H9 (cell line): ENCODE measurements at regions not wholly inside any gene's neighbourhood (a gene's known extent, or its start where the extent isn't known, plus 50 kb on each side); places are given as distances from the start of the nearest gene placed in this dataset.

Source experiments
- DNase-seq: peaks from one replicate; pipeline ENCODE4 v3.0.0-alpha.2; 2017
- H2AFZ ChIP-seq: one replicate; pipeline ENCODE4 v1.6.1; 2013; ENCODE audit warnings: mild to moderate bottlenecking, low read length, control low read depth, moderate library complexity
- H2AK5ac ChIP-seq: 2 replicates; pipeline ENCODE4 v1.6.1; 2013; ENCODE audit warnings: low read length, control low read depth, mixed read lengths; ENCODE audit not compliant: insufficient read length
- H2BK120ac ChIP-seq: one replicate; pipeline ENCODE4 v1.6.1; 2013; ENCODE audit warnings: low read depth, mild to moderate bottlenecking, low read length, control low read depth, inconsistent platforms; ENCODE audit not compliant: poor library complexity, severe bottlenecking
- H2BK12ac ChIP-seq: 2 replicates; pipeline ENCODE4 v1.6.1; 2013; ENCODE audit warnings: low read length, control low read depth, mixed read lengths, low read depth; ENCODE audit not compliant: insufficient read length
- H2BK15ac ChIP-seq: 2 replicates; pipeline ENCODE4 v1.6.1; 2013; ENCODE audit warnings: low read depth, low read length, control low read depth
- H2BK20ac ChIP-seq: one replicate; pipeline ENCODE4 v1.6.1; 2013; ENCODE audit warnings: low read depth, mild to moderate bottlenecking, low read length, control low read depth, inconsistent platforms; ENCODE audit not compliant: poor library complexity, severe bottlenecking
- H2BK5ac ChIP-seq: 2 replicates; pipeline ENCODE4 v1.6.1; 2013; ENCODE audit warnings: low read length, control low read depth, mixed read lengths; ENCODE audit not compliant: insufficient read length
- H3K14ac ChIP-seq: 2 replicates; pipeline ENCODE4 v1.6.1; 2013; ENCODE audit warnings: low read length, control low read depth; ENCODE audit not compliant: insufficient read depth
- H3K18ac ChIP-seq: 2 replicates; pipeline ENCODE4 v1.6.1; 2013; ENCODE audit warnings: low read depth, mild to moderate bottlenecking, mixed read lengths, low read length, control low read depth; ENCODE audit not compliant: insufficient read length
- H3K23ac ChIP-seq: 2 replicates; pipeline ENCODE4 v1.6.1; 2013; ENCODE audit warnings: low read length, control low read depth, mixed read lengths, low read depth; ENCODE audit not compliant: insufficient read length
- H3K23me2 ChIP-seq: 2 replicates; pipeline ENCODE4 v1.6.1; 2013; ENCODE audit warnings: low read depth, mild to moderate bottlenecking, mixed read lengths, low read length, control low read depth; ENCODE audit not compliant: insufficient read length, poor library complexity, severe bottlenecking
- H3K27ac ChIP-seq: 2 replicates; pipeline ENCODE4 v1.5.1; 2013; ENCODE audit warnings: low read length, control low read depth, mixed read lengths, low read depth; ENCODE audit not compliant: insufficient read length
- H3K27me3 ChIP-seq: 2 replicates; pipeline ENCODE4 v1.6.1; 2013; ENCODE audit warnings: low read length, control low read depth, inconsistent platforms; ENCODE audit not compliant: insufficient read depth
- H3K4ac ChIP-seq: 2 replicates; pipeline ENCODE4 v1.6.1; 2013; ENCODE audit warnings: low read depth, mild to moderate bottlenecking, control low read depth, inconsistent platforms, low read length, moderate library complexity
- H3K4me1 ChIP-seq: 2 replicates; pipeline ENCODE4 v1.6.1; 2013; ENCODE audit warnings: low read length, control low read depth, inconsistent platforms; ENCODE audit not compliant: insufficient read depth
- H3K4me2 ChIP-seq: 2 replicates; pipeline ENCODE4 v1.6.1; 2013; ENCODE audit warnings: low read length, control low read depth, mixed read lengths; ENCODE audit not compliant: insufficient read length, insufficient read depth
- H3K56ac ChIP-seq: 2 replicates; pipeline ENCODE4 v1.6.1; 2013; ENCODE audit warnings: low read depth, mild to moderate bottlenecking, mixed read lengths, low read length, control low read depth; ENCODE audit not compliant: insufficient read length
- H3K79me1 ChIP-seq: 2 replicates; pipeline ENCODE4 v1.6.1; 2013; ENCODE audit warnings: low read depth, mild to moderate bottlenecking, moderate library complexity, low read length, control low read depth, inconsistent platforms; ENCODE audit not compliant: insufficient read depth, poor library complexity, severe bottlenecking
- H3K79me2 ChIP-seq: 2 replicates; pipeline ENCODE4 v1.6.1; 2013; ENCODE audit warnings: low read length, control low read depth, inconsistent platforms; ENCODE audit not compliant: insufficient read depth
- H3K9ac ChIP-seq: 2 replicates; pipeline ENCODE4 v1.6.1; 2013; ENCODE audit warnings: low read length, control low read depth, mixed read lengths; ENCODE audit not compliant: insufficient read length; ENCODE audit errors: extremely low read depth
- H3K9me3 ChIP-seq: one replicate; pipeline ENCODE4 v1.6.1; 2013; ENCODE audit warnings: low read depth, low read length, inconsistent platforms; ENCODE audit not compliant: control insufficient read depth
- H3T11ph ChIP-seq: one replicate; pipeline ENCODE4 v1.6.1; 2013; ENCODE audit warnings: mild to moderate bottlenecking, low read length, control low read depth, inconsistent platforms
- H4K20me1 ChIP-seq: one replicate; pipeline ENCODE4 v1.6.1; 2013; ENCODE audit not compliant: control insufficient read depth, insufficient read length, insufficient read depth
- H4K5ac ChIP-seq: 2 replicates; pipeline ENCODE4 v1.6.1; 2013; ENCODE audit warnings: low read depth, mild to moderate bottlenecking, mixed read lengths, low read length, control low read depth; ENCODE audit not compliant: insufficient read length
- H4K8ac ChIP-seq: replicated peaks from 2 replicates; pipeline ENCODE4 v1.6.1; 2013; ENCODE audit warnings: low read length, control low read depth, mixed read lengths, low read depth; ENCODE audit not compliant: insufficient read length
- H4K91ac ChIP-seq: 2 replicates; pipeline ENCODE4 v1.6.1; 2013; ENCODE audit warnings: low read depth, mild to moderate bottlenecking, moderate library complexity, mixed read lengths, low read length, control low read depth; ENCODE audit not compliant: insufficient read length
- H3K27ac Mint-ChIP-seq, 3 experiments: 2 replicates in 2 of 3; 3 replicates in 1 of 3; pipeline ENCODE4 v1.8.0; 2020 to 2021; ENCODE audit warnings: mixed read lengths in 3 of 3, mild to moderate bottlenecking in 1 of 3, moderate library complexity in 1 of 3
- H3K27me3 Mint-ChIP-seq: 2 replicates; pipeline ENCODE4 v1.8.0; 2021; ENCODE audit warnings: low read depth, mild to moderate bottlenecking, moderate library complexity, mixed read lengths
- H3K36me3 Mint-ChIP-seq, 3 experiments: 2 replicates in 2 of 3; 3 replicates in 1 of 3; pipeline ENCODE4 v1.8.0; 2020 to 2021; ENCODE audit warnings: low read depth in 3 of 3, mixed read lengths in 3 of 3; ENCODE audit not compliant: insufficient read depth in 1 of 3
- H3K4me1 Mint-ChIP-seq, 2 experiments: 2 replicates each; pipeline ENCODE4 v1.8.0; 2020; ENCODE audit warnings: mixed read lengths in 2 of 2
- H3K4me3 Mint-ChIP-seq, 2 experiments: 2 replicates in 1 of 2; 3 replicates in 1 of 2; pipeline ENCODE4 v1.8.0; 2020 to 2021; ENCODE audit warnings: mild to moderate bottlenecking in 2 of 2, mixed read lengths in 2 of 2, moderate library complexity in 1 of 2
- H3K9me3 Mint-ChIP-seq, 2 experiments: 2 replicates in 1 of 2; 3 replicates in 1 of 2; pipeline ENCODE4 v1.8.0; 2020; ENCODE audit warnings: mild to moderate bottlenecking in 2 of 2, mixed read lengths in 2 of 2, moderate library complexity in 1 of 2
- WGBS: extraction: QIAGEN DNeasy Blood & Tissue Kit; methylation state at CpG from one replicate; pipeline ENCODE4 v1.1.7; 2013; ENCODE audit warnings: missing lambda C conversion rate, low lambda C conversion rate, mixed read lengths; ENCODE audit not compliant: insufficient read length; ENCODE audit errors: extremely low coverage; 5-methylcytosine and 5-hydroxymethylcytosine counted together
- TF ChIP-seq, protein P1 (sequence below): fragments of 200-600 bp; sonication (generic); conservative IDR thresholded peaks from 3 replicates; pipeline ENCODE4 v1.8.0; 2021; ENCODE audit warnings: antibody characterized with exemption, mild to moderate bottlenecking

- no peak overlapping the region for H3K4me3 Mint-ChIP-seq
- no peak overlapping the region for H2BK12ac ChIP-seq
- no peaks in the 10 kb centered on the region for H3K79me1 ChIP-seq
- no peaks in the 10 kb centered on the region for H4K20me1 ChIP-seq
- H3K14ac ChIP-seq = no peak overlapping the region
- no peak overlapping the region for H3K23ac ChIP-seq
- H3K4ac ChIP-seq = no peak overlapping the region
- no peak overlapping the region for H2BK20ac ChIP-seq
- H2BK15ac ChIP-seq = no peak overlapping the region
- no peak overlapping the region for H3K18ac ChIP-seq
- H4K5ac ChIP-seq = no peak overlapping the region
- H3K27ac ChIP-seq = no peak overlapping the region
- H3K4me1 Mint-ChIP-seq = peaks cover 13 to 14% of the 10 kb centered on the region in 2 experiments
- H2AFZ ChIP-seq = no peak overlapping the region
- H3K4me2 ChIP-seq = no peak overlapping the region
- H3K27me3 ChIP-seq = no peaks in the 10 kb centered on the region
- no peaks in the 10 kb centered on the region for H3K4me1 ChIP-seq
- H3K9ac ChIP-seq = no peak overlapping the region
- TF ChIP-seq, protein P1, sequence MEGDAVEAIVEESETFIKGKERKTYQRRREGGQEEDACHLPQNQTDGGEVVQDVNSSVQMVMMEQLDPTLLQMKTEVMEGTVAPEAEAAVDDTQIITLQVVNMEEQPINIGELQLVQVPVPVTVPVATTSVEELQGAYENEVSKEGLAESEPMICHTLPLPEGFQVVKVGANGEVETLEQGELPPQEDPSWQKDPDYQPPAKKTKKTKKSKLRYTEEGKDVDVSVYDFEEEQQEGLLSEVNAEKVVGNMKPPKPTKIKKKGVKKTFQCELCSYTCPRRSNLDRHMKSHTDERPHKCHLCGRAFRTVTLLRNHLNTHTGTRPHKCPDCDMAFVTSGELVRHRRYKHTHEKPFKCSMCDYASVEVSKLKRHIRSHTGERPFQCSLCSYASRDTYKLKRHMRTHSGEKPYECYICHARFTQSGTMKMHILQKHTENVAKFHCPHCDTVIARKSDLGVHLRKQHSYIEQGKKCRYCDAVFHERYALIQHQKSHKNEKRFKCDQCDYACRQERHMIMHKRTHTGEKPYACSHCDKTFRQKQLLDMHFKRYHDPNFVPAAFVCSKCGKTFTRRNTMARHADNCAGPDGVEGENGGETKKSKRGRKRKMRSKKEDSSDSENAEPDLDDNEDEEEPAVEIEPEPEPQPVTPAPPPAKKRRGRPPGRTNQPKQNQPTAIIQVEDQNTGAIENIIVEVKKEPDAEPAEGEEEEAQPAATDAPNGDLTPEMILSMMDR = no peak
- WGBS = no CpG with 5 or more reads among the region's 4 CpGs
- H3K27ac Mint-ChIP-seq = no peak overlapping the region
- H3K23me2 ChIP-seq = no peaks in the 10 kb centered on the region
- H2AK5ac ChIP-seq = no peak overlapping the region
- no peak overlapping the region for H3K56ac ChIP-seq
- H2BK5ac ChIP-seq = no peak overlapping the region
- no peaks in the 10 kb centered on the region for H3K9me3 Mint-ChIP-seq
- H4K91ac ChIP-seq = no peak overlapping the region
- no peaks in the 10 kb centered on the region for H3K36me3 Mint-ChIP-seq
- H3T11ph ChIP-seq = no peak overlapping the region
- H2BK120ac ChIP-seq = no peak overlapping the region
- no peak for DNase-seq
- H3K9me3 ChIP-seq = no peaks in the 10 kb centered on the region
- no peaks in the 10 kb centered on the region for H3K27me3 Mint-ChIP-seq
- H4K8ac ChIP-seq = no peak overlapping the region
- no peaks in the 10 kb centered on the region for H3K79me2 ChIP-seq
Measured at GRCh38 chr3:124140746-124141145, 148.8 kb upstream of the ROPN1 start.
